Dedifferentiated amniotic fluid mesenchymal stem cell (primary cell): ENCODE measurements at regions not wholly inside any gene's neighbourhood (a gene's known extent, or its start where the extent isn't known, plus 50 kb on each side); places are given as distances from the start of the nearest gene placed in this dataset.
A peak's percentile ranks its signal among the peaks of the same experiment; 100 is the strongest.
"Not testable (repeated sequence)": the region's sequence is repeated elsewhere in the genome, so short reads cannot be mapped to it uniquely, and the experiment has no call there.

Experiments
- DNase-seq: peaks from one replicate; pipeline ENCODE4 v3.0.0-alpha.2; 2016; ENCODE audit errors: extremely low spot score

DNA sequence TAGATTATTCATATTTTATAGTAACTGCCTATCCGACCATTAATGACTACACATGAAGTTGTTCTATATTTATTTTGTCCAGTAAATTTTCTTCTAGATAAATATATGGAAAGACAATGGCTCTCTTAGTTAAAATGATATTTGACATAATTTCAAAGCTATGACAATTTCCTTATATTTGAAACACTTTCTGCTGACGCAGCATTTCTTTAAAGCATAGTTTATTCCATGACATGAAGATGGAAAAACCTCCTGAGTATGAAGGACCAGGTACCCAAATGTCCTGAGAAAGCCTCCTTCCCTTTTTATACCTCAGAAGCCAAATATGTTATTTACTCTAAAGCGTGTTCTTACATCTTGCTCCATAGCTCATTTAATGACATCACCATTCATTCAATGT, 831.6 kb downstream of the EFNB2 start:
- DNase-seq = no peak

DNA sequence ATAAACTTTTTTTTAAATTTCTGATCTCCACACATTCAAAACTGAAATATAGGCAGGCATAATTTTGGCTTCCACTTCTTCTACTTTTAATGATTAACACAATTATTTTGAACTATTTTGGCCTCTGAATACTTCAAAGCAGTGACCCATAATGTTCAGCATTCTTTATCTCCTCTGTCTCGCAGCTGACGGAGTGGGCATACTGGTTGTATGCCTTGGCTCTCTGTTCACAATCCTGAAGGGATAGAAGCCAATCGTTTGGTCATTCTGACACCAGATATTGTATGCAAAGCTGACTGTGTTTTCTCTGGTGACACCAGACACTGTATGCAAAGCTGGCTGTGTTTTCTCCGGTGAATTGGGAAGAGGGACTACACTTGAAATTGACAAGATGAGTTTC, 833.0 kb downstream of the EFNB2 start:
- no peak for DNase-seq

DNA sequence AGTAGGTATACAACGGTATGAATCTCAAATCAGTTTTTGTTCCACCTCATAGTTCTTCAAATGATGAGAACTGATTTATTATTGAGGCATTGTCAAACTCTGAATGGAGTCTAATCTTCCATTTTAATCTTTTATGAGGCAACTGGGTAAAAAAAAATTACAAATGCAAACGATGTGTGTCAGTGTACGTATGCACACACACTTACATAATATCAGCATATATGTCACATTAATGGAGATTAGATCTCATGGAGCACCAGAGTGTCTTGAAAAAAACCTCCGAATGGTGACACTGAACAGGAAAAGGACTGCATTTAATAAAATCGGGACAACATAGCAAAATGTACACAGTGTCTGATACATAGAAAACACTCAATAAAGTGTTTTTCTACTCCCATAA, 842.7 kb downstream of the EFNB2 start:
- no peak for DNase-seq

- no peak for DNase-seq
Measured at GRCh38 chr13:105684216-105684615, 851.2 kb downstream of the EFNB2 start.

DNA sequence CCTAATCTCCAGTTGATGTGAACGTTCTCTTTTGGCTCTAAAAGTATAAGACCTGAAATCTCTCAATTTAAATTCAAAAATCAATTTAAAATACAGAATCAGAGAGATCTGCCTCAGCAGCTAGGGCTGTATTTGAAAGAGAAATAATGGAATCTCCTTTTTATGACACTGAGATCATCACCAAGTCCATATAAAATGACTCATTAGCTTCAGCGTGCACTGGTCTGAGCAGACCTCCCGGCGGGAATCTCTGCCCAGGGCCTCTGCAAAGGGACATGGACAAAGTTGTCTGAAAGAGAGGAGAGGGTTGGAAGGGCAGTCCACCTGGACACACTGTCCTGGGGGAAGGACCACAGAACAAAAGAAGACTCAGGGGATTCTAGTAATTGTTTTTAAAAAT, 855.6 kb downstream of the EFNB2 start:
- DNase-seq = no peak

- DNase-seq = no peak
Measured at GRCh38 chr13:105678072-105678471, 857.4 kb downstream of the EFNB2 start.

GRCh38 chr13:105672881-105673280, 862.6 kb downstream of the EFNB2 start:
- no peak for DNase-seq

DNA sequence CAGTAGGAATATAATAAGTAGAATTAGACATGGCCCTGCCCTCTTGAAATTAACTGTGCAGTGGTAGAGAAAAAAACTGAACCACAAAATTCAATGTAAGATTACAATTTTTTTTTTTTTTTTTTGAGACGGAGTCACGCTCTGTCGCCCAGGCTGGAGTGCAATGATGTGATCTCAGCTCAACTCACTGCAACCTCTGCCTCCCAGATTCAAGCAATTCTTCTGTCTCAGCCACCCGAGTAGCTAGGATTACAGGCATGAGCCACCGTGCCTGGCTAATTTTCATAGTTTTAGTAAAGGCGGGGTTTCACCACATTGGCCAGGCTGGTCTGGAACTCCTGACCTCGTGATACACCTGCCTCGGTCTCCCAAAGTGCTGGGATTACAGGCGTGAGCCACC, 864.3 kb downstream of the EFNB2 start:
- not testable (repeated sequence) for DNase-seq

- no peak for DNase-seq
Measured at GRCh38 chr13:105670179-105670990, 865.1 kb downstream of the EFNB2 start.

GRCh38 chr13:105665284-105665683, 870.2 kb downstream of the EFNB2 start:
- peak; percentile 64 for DNase-seq

DNA sequence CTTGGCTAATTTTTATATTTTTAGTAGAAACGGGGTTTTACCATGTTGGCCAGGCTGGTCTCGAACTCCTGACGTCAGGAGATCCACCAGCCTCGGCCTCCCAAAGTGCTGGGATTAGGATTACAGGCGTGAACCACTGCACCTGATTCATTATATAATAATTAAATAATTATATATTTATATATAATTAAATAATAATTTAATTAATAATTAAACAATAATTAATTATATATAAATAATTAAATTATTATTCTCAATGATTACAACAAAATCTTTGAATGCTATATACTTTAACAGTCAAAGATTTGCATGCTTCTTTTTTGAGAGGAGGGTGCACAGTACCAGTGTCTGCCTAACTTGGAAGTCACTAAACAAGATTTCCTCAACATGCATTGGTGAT, 872.3 kb downstream of the EFNB2 start:
- DNase-seq = no peak

DNA sequence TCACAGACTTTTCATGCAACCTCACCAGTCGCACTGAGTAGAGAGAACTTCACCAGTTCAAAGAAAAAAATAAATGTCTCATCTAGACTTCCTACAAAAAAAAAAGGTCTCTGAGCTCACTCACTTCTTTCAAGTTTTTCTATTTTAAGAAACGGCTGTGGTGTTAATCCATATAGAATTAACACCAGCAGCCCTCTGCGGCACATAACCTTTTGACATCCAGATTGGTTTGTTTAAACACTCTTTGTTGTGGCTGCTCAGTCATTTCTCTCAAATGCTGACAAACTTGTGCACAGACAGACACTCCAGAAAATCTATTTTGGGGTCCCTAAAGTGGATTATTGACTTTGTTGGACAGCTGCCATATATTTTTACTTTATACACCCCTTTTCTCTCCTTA, 874.9 kb downstream of the EFNB2 start:
- DNase-seq = no peak

GRCh38 chr13:105658431-105658830, 877.0 kb downstream of the EFNB2 start:
- no peak for DNase-seq

DNA sequence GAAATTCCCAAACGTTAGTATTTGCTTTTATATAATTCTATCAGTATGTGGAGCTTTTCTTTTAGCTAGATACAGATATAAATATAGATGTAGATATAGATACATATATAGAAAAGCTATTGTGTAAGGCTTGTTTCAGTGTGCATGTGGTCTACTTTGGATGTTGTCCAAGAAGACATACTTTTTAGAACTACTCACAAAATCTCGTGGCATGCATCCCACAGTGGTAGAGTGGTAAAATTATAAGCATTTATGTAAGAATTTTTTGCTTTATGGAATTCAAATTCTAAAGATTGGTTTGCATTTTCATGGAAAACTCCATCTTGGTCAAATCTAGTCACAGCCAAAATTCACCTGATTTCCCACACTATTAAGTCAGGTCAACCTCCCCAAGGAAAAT, 880.4 kb downstream of the EFNB2 start:
- no peak for DNase-seq

DNA sequence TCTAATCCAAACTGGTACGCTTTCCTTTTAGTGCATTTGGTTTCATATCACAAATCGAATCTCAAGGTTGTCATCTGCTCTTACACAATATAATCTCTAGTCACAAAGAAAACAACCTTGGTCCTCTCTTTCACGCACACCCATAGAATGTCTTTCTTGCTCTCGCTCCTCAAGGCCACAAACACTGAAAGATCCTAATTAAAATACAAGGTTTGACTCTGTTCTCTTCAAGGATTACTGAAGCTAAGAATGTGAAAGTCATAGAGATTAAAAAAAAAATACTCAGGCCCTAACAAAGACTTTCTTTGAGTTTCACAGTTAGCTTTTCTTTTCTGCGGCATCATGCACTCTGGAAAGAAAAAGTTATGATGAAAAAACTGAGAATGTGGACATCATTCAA, 891.5 kb downstream of the EFNB2 start:
- DNase-seq = no peak

DNA sequence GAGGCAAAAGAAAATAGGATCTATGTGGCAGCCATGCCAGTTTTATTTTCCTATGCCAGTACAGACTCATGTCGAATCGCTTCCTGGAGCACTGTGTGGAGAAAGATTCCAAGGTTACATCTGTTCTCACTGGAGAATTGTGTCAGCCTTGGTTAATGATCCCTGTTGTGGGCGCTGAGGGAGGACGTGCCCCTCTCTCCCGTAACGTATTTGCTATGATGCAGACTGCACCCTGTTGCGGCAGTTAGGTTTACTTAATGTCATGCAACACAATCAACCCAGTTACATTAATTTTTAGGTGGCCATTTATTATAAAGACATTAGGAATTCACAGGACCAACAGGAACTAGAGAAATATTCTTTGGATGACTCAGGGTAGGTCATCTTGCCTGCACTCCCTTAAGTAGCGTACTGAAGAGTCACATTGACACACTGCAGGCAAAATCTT, 892.9 kb downstream of the EFNB2 start:
- DNase-seq = no peak

DNA sequence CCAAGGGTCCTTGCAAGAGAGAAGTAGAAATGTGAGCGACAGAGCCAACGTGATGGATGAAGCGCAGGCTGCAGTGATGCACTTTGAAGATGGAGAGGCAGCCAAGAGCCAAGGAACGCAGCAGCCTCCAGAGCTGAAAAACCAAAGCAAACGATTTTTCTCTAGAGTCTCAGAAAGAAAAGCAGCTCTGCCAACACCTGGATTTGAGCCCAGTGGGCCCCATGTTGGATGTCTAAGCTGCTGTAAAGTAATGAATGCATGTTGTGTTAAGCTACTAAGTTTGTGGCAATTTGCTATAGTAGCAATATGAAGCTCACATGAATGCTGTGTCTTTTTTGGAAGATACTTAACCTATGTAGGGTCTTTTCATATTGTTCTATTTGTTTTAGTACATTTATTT, 894.3 kb downstream of the EFNB2 start:
- no peak for DNase-seq

DNA sequence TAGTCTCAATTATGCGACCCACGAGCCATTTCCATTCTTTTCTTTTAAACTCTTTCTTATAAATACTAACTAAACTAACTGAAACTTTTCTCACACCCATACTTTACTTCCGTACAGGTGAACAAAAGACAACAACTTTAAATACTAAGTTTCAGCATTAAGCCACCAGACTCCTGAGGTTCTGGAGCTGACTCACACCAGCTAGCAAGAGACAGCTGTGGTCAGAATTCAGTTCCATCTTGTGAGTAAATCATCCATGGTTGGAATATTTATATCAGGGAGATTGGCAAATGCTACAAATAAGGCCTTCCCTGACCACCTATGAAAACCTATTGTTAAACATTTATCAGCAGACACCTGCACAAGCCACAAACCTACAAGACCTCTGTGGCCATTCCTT, 897.0 kb downstream of the EFNB2 start:
- DNase-seq = no peak

DNA sequence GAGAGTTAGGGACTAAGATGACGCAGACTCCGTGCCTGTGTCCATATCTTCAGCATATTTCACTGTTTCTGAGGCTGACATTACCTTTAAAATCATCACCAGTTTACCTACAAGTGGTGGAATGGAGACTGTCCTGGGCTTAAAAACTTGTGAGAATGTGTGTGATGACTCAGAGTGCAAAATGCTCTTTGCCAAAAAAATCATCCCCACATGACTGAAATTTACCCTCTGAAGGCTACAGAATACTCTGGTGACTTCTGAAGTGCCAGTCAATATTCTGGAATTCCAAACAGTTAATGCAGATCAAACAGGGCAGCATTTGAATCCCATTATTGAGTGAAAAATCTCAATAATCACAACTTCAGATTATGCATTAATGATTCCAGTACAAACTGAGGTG, 901.4 kb downstream of the EFNB2 start:
- DNase-seq = no peak

DNA sequence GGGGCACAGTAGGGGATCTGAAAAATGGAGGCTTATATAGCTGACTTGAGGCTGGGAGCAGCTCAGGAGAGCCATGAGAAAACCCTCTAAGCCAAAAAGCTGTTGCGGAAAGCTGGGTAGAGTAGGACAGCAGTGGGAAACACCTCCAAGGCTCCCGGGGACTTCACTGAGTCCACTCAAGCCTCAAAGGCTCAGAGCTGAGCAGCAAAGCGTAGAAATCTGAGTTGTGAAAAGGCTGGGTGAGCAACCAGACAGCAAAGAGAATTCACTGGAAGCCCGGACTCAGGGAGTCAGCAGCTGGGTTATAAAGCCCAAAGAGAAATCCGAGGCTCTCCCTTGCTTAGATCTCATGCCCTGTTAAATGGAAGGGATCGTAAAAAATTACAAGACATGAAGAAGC, 905.0 kb downstream of the EFNB2 start:
- no peak for DNase-seq

GRCh38 chr13:105627270-105627669, 908.2 kb downstream of the EFNB2 start:
- DNase-seq = peak; percentile 40

GRCh38 chr13:105625691-105626090, 909.8 kb downstream of the EFNB2 start:
- no peak for DNase-seq

DNA sequence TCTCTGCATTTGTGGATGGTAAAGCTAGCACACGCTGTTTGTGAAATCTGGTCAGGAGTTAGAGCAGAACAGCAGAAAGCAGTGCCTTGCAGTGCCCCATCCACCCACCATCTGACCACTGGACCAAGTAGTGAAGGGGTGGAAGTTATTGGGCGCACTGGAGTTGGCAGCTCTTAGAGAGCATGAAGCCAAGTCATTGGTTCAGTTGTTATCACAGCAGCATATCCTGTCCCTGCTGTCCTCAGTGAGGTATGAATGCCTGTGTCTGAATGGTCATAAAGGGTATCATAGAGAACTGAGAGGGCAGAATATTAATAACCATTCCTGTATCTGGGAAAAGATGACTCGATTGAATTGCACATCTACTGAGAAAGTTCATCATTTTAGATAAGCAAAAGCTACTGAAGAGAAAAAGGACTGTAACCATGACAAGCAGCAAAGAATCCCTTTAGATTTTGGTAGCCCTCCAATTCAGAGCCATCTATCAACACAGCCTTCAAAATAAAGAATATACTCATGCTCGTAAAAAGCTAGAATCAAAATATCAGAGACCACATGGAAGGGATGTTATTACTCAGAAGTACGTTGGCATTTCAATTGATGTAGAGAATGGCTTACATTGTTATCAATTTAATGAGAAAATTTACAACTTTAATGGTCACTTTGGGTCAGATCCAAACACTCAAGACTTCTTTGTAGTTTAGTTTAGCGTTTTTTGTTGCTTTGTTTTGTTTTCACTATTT, 919.0 kb downstream of the EFNB2 start:
- DNase-seq = no peak
